Activated B cell treated with CpG ODN at 0.5 μM for 24 hours (primary cell): ENCODE measurements at regions not wholly inside any gene's neighbourhood (a gene's known extent, or its start where the extent isn't known, plus 50 kb on each side); places are given as distances from the start of the nearest gene placed in this dataset.
A peak's percentile ranks its signal among the peaks of the same experiment; 100 is the strongest.

Experiments
- ATAC-seq: fragments of 200-7000 bp; cut with Tn5 transposase; one replicate; pipeline ENCODE4 v1.10.0; 2021; ENCODE audit warnings: low read depth, mild to moderate bottlenecking, moderate library complexity
- CTCF ChIA-PET: fragments of 350-600 bp; sonication (Branson Sonifier 250); formaldehyde crosslinking; loops from one replicate; lab custom pipeline; 2021; ENCODE audit warnings: antibody characterized with exemption; lab: Charles Lee
- POLR2A ChIA-PET: fragments of 350-600 bp; sonication (Branson Sonifier 250); formaldehyde crosslinking; loops from one replicate; lab custom pipeline; 2021; ENCODE audit warnings: antibody characterized with exemption; lab: Charles Lee
- DNase-seq: peaks from one replicate; pipeline ENCODE4 v3.0.0; 2022
- H3K27ac Mint-ChIP-seq: one replicate; pipeline ENCODE4 v1.8.0; 2020; ENCODE audit warnings: mixed read lengths
- H3K27me3 Mint-ChIP-seq: one replicate; pipeline ENCODE4 v1.8.0; 2021; ENCODE audit warnings: mixed read lengths
- H3K36me3 Mint-ChIP-seq: one replicate; pipeline ENCODE4 v1.8.0; 2021; ENCODE audit warnings: low read depth, mixed read lengths
- H3K4me1 Mint-ChIP-seq: one replicate; pipeline ENCODE4 v1.8.0; 2021; ENCODE audit warnings: mixed read lengths
- H3K4me3 Mint-ChIP-seq: one replicate; pipeline ENCODE4 v1.8.0; 2020; ENCODE audit warnings: mild to moderate bottlenecking, mixed read lengths
- H3K9me3 Mint-ChIP-seq: one replicate; pipeline ENCODE4 v1.8.0; 2020; ENCODE audit warnings: mixed read lengths
- CTCF ChIP-seq: fragments of 200-600 bp; IDR thresholded peaks from one replicate; pipeline ENCODE4 v1.8.0; 2022; ENCODE audit warnings: antibody characterized with exemption, mild to moderate bottlenecking
- intact Hi-C: fragments of 100-400 bp; cut with micrococcal nuclease; formaldehyde crosslinking; loops from one replicate; pipeline ENCODE4 v1.15.1; 2024

GRCh38 chr4:184902550-184902949, 76.8 kb upstream of the ACSL1 start:
- Mint-ChIP-seq H3K4me1 (peaks cover 29% of the 10 kb centered on the region), H3K27ac (no peak overlapping the region), H3K4me3 (no peak overlapping the region), H3K27me3 (peaks cover 9% of the 10 kb centered on the region), H3K36me3 (no peaks in the 10 kb centered on the region), H3K9me3 (no peaks in the 10 kb centered on the region)
- ChIA-PET CTCF (no interaction called here), POLR2A (no interaction called here)
- ATAC-seq (no peak), DNase-seq (no peak)
- no peak for TF ChIP-seq CTCF
- intact Hi-C loops: no loop called here

GRCh38 chr4:184906480-184907097, 80.8 kb upstream of the ACSL1 start:
- Mint-ChIP-seq H3K9me3 (no peaks in the 10 kb centered on the region), H3K4me3 (no peak overlapping the region), H3K4me1 (peaks cover 7% of the 10 kb centered on the region), H3K27me3 (no peaks in the 10 kb centered on the region), H3K36me3 (no peaks in the 10 kb centered on the region), H3K27ac (no peak overlapping the region)
- no peak for TF ChIP-seq CTCF
- CTCF ChIA-PET: interaction anchor here (1.2 to 4.2 kb wide), 2 partner anchors 124 to 161 kb away, joined by 7 to 24 read pairs; no protein-coding TSS in a partner anchor
- POLR2A ChIA-PET: interaction anchor here (1.1 to 1.9 kb wide), 2 partner anchors 52 to 80 kb away, joined by 3 to 5 read pairs; no protein-coding TSS in a partner anchor
- ATAC-seq (no peak), DNase-seq (no peak)
- intact Hi-C loops: loop anchor here (1.0 to 5.0 kb wide), 4 partner anchors 124 to 644 kb away; partner anchors contain the start of genes CASP3 and PRIMPOL

- Mint-ChIP-seq H3K36me3 (no peaks in the 10 kb centered on the region), H3K9me3 (peaks cover 2% of the 10 kb centered on the region), H3K4me3 (no peak overlapping the region), H3K27me3 (peaks cover 2% of the 10 kb centered on the region), H3K4me1 (peaks cover 7% of the 10 kb centered on the region), H3K27ac (no peak overlapping the region)
- CTCF ChIA-PET: interaction anchor here (1.2 to 4.2 kb wide), 2 partner anchors 125 to 161 kb away, joined by 7 to 24 read pairs; no protein-coding TSS in a partner anchor
- DNase-seq (no peak), ATAC-seq (peak; percentile 69)
- TF ChIP-seq CTCF: no peak
- intact Hi-C loops: loop anchor here (1.0 to 5.0 kb wide), 4 partner anchors 125 to 645 kb away; partner anchors contain the start of genes CASP3 and PRIMPOL
- POLR2A ChIA-PET: interaction anchor here (1.1 kb wide), 1 partner anchor 53 kb away, joined by 3 read pairs; no protein-coding TSS in a partner anchor
Observed at GRCh38 chr4:184907216-184907615, 81.4 kb upstream of the ACSL1 start.

GRCh38 chr4:184907810-184908209, 82.0 kb upstream of the ACSL1 start:
- POLR2A ChIA-PET: no interaction called here
- intact Hi-C loops: loop anchor here (1.0 to 5.0 kb wide), 4 partner anchors 126 to 646 kb away; partner anchors contain the start of genes CASP3 and PRIMPOL
- peaks cover 3% of the 10 kb centered on the region for H3K27me3 Mint-ChIP-seq
- H3K4me3 Mint-ChIP-seq: no peak overlapping the region
- no peak for TF ChIP-seq CTCF
- H3K27ac Mint-ChIP-seq: no peak overlapping the region
- peaks cover 7% of the 10 kb centered on the region for H3K4me1 Mint-ChIP-seq
- ATAC-seq (no peak), DNase-seq (no peak)
- CTCF ChIA-PET: interaction anchor here (4.2 kb wide), 1 partner anchor 162 kb away, joined by 24 read pairs; no protein-coding TSS in a partner anchor
- peaks cover 6% of the 10 kb centered on the region for H3K9me3 Mint-ChIP-seq
- no peaks in the 10 kb centered on the region for H3K36me3 Mint-ChIP-seq

GRCh38 chr4:184911310-184911709, 85.5 kb upstream of the ACSL1 start:
- peaks cover 3% of the 10 kb centered on the region for H3K27me3 Mint-ChIP-seq
- no peak overlapping the region for H3K4me3 Mint-ChIP-seq
- H3K9me3 Mint-ChIP-seq: peaks cover 10% of the 10 kb centered on the region
- no peak for DNase-seq
- H3K27ac Mint-ChIP-seq: no peak overlapping the region
- intact Hi-C loops: no loop called here
- ChIA-PET POLR2A (interaction anchor here (0.6 kb wide), 2 partner anchors 90 to 262 kb away, joined by 3 to 10 read pairs; partner anchors contain the start of genes CASP3 and PRIMPOL), CTCF (interaction anchor here (1.7 kb wide), 1 partner anchor 166 kb away, joined by 4 read pairs; no protein-coding TSS in a partner anchor)
- no peaks in the 10 kb centered on the region for H3K36me3 Mint-ChIP-seq
- TF ChIP-seq CTCF: no peak
- peaks cover 7% of the 10 kb centered on the region for H3K4me1 Mint-ChIP-seq
- no peak for ATAC-seq
